HL-60 (cell line): ENCODE measurements at regions not wholly inside any gene's neighbourhood (a gene's known extent, or its start where the extent isn't known, plus 50 kb on each side); places are given as distances from the start of the nearest gene placed in this dataset.

Source experiments
- DNase-seq, 2 experiments: peaks; one replicate each; pipeline ENCODE4 v3.0.0-alpha.2; 2010 to 2020; ENCODE audit warnings: low read depth in 1 of 2, low spot score in 1 of 2
- H3K27ac ChIP-seq: fragments of 250-450 bp; sonication (Bioruptor Pico); replicated peaks from 2 replicates; pipeline ENCODE4 v1.5.1; 2020; ENCODE audit warnings: mild to moderate bottlenecking, moderate library complexity
- H3K27me3 ChIP-seq: fragments of 250-450 bp; sonication (Bioruptor Pico); 2 replicates; pipeline ENCODE4 v1.5.1; 2021; ENCODE audit warnings: mild to moderate bottlenecking, moderate library complexity; ENCODE audit not compliant: insufficient read depth, poor library complexity, severe bottlenecking
- H3K4me3 ChIP-seq: replicated peaks from 2 replicates; pipeline ENCODE4 v1.5.1; 2011; ENCODE audit warnings: mild to moderate bottlenecking, control low read depth, low read length; ENCODE audit not compliant: insufficient read depth
- CTCF ChIP-seq: IDR thresholded peaks from one replicate; pipeline ENCODE4 v1.5.1; 2011; ENCODE audit warnings: low read length, control low read depth, inconsistent platforms; ENCODE audit not compliant: insufficient read depth
- GABPA ChIP-seq: IDR thresholded peaks from 2 replicates; pipeline ENCODE4 v1.6.1; 2012; ENCODE audit warnings: low read depth
- POLR2AphosphoS5 ChIP-seq: IDR thresholded peaks from 2 replicates; pipeline ENCODE4 v1.6.1; 2012; ENCODE audit warnings: low read depth
- REST ChIP-seq: IDR thresholded peaks from 2 replicates; pipeline ENCODE4 v1.6.1; 2012; ENCODE audit warnings: low read depth; ENCODE audit not compliant: insufficient replicate concordance
- SPI1 ChIP-seq: IDR thresholded peaks from 2 replicates; pipeline ENCODE4 v1.6.1; 2012; ENCODE audit warnings: low read depth, mild to moderate bottlenecking, borderline replicate concordance

- no peak for DNase-seq
- H3K27ac ChIP-seq: no peak overlapping the region
- no peak overlapping the region for H3K4me3 ChIP-seq
- TF ChIP-seq REST (no peak), CTCF (no peak)
- H3K27me3 ChIP-seq: no peaks in the 10 kb centered on the region
These were observed 345.8 kb downstream of the SOCS6 start for GRCh38 chr18:70634576-70635147.

- Histone ChIP-seq H3K4me3 (no peak overlapping the region), H3K27me3 (no peaks in the 10 kb centered on the region), H3K27ac (no peak overlapping the region)
- no peak for DNase-seq
- TF ChIP-seq POLR2AphosphoS5: no peak
- TF ChIP-seq GABPA: no peak
- no peak for TF ChIP-seq SPI1
- TF ChIP-seq REST: no peak
- no peak for TF ChIP-seq CTCF
These were observed 338.4 kb downstream of the SOCS6 start for GRCh38 chr18:70627182-70627802.

GRCh38 chr18:70622622-70623419 is 334.0 kb downstream of the SOCS6 start:
- no peak for TF ChIP-seq REST
- no peak for TF ChIP-seq POLR2AphosphoS5
- no peak for TF ChIP-seq SPI1
- no peak for TF ChIP-seq GABPA
- Histone ChIP-seq H3K27ac (no peak overlapping the region), H3K4me3 (no peak overlapping the region), H3K27me3 (no peaks in the 10 kb centered on the region)
- no peak for DNase-seq
